A549 (cell line): ENCODE measurements at regions not wholly inside any gene's neighbourhood (a gene's known extent, or its start where the extent isn't known, plus 50 kb on each side); places are given as distances from the start of the nearest gene placed in this dataset.

ENCODE experiments used
- ATAC-seq, 2 experiments: fragments of 200-7000 bp in 1 of 2; fragments of >200 bp in 1 of 2; cut with Nextera tagmentation in 1 of 2; cut with Tn5 transposase in 1 of 2; 3 replicates each; pipeline versions ENCODE4 v1.8.0 to v1.9.1; 2018 to 2020; ENCODE audit warnings: mild to moderate bottlenecking in 1 of 2, moderate library complexity in 1 of 2
- CTCF ChIA-PET: fragments of 300-600 bp; sonication (Branson Sonifier 250); formaldehyde crosslinking; extraction: SDS; loops from one replicate; lab custom pipeline; 2021; ENCODE audit warnings: antibody characterized with exemption, inconsistent platforms; lab: Yijun Ruan, JAX
- POLR2A ChIA-PET: fragments of 350-600 bp; formaldehyde crosslinking; extraction: SDS; loops from one replicate; lab custom pipeline; 2021; ENCODE audit warnings: antibody characterized with exemption, inconsistent platforms; lab: Yijun Ruan, JAX
- DNase-seq, 2 experiments: peaks; one replicate each; pipeline versions ENCODE4 v3.0.0 to v3.0.0-alpha.2; 2011 to 2016; ENCODE audit warnings: low read depth in 1 of 2, low spot score in 1 of 2
- FAIRE-seq: peaks from 2 replicates; lab custom pipeline; 2011; peaks lifted over from hg19 to GRCh38; lab: Jason Lieb, UNC
- H3K27ac ChIP-seq, 2 experiments: fragments of >200 bp; sonication (Bioruptor Twin); formaldehyde crosslinking; 3 replicates each; pipeline ENCODE4 v1.5.1; 2016 to 2017
- H3K4me1 ChIP-seq: fragments of >200 bp; sonication (Bioruptor Twin); formaldehyde crosslinking; 3 replicates; pipeline ENCODE4 v1.6.1; 2016
- H3K4me2 ChIP-seq: fragments of >200 bp; sonication (Bioruptor Twin); formaldehyde crosslinking; 3 replicates; pipeline ENCODE4 v1.6.1; 2016
- H3K4me3 ChIP-seq: fragments of >200 bp; sonication (Bioruptor Twin); formaldehyde crosslinking; 3 replicates; pipeline ENCODE4 v1.5.1; 2016
- H3K9me3 ChIP-seq: fragments of >200 bp; sonication (Bioruptor Twin); formaldehyde crosslinking; 3 replicates; pipeline ENCODE4 v1.6.1; 2016
- ATOH8 ChIP-seq: fragments of 250-450 bp; sonication (Bioruptor Pico); IDR thresholded peaks from 2 replicates; pipeline ENCODE4 v1.5.0; 2020; ENCODE audit warnings: low read depth, mild to moderate bottlenecking, moderate library complexity
- BCL3 ChIP-seq: fragments of >200 bp; sonication (Bioruptor Twin); formaldehyde crosslinking; IDR thresholded peaks from 3 replicates; pipeline ENCODE4 v1.6.1; 2016
- CBX8 ChIP-seq: fragments of 200-600 bp; sonication (generic); IDR thresholded peaks from 2 replicates; pipeline ENCODE4 v1.6.1; 2016
- CTCF ChIP-seq: fragments of >200 bp; sonication (Bioruptor Twin); formaldehyde crosslinking; IDR thresholded peaks from 3 replicates; pipeline ENCODE4 v1.5.1; 2016
- EHMT2 ChIP-seq: fragments of 200-600 bp; sonication (generic); IDR thresholded peaks from 2 replicates; pipeline ENCODE4 v1.6.1; 2016; ENCODE audit warnings: antibody characterized with exemption, low read depth, mild to moderate bottlenecking, moderate library complexity
- FOSL2 ChIP-seq, 2 experiments: fragments of 450-650 bp in 1 of 2; fragments of >200 bp in 1 of 2; sonication (Bioruptor Twin) in 1 of 2; formaldehyde crosslinking; IDR thresholded peaks; 2 replicates each; pipeline versions ENCODE4 v1.5.0 to v1.6.1; 2016 to 2020; ENCODE audit warnings: mild to moderate bottlenecking in 1 of 2, moderate library complexity in 1 of 2
- FOXS1 ChIP-seq: fragments of 250-450 bp; sonication (Bioruptor Pico); IDR thresholded peaks from 2 replicates; pipeline ENCODE4 v1.5.0; 2020; ENCODE audit warnings: mild to moderate bottlenecking, moderate library complexity
- GATA3 ChIP-seq: IDR thresholded peaks from 2 replicates; pipeline ENCODE4 v1.6.1; 2012; ENCODE audit warnings: borderline replicate concordance
- HMGXB4 ChIP-seq: fragments of 250-450 bp; sonication (Bioruptor Pico); IDR thresholded peaks from 2 replicates; pipeline ENCODE4 v1.5.0; 2021; ENCODE audit warnings: mild to moderate bottlenecking, moderate library complexity, borderline replicate concordance
- HOXA7 ChIP-seq: fragments of 250-450 bp; sonication (Bioruptor Pico); IDR thresholded peaks from 2 replicates; pipeline ENCODE4 v1.5.0; 2020; ENCODE audit warnings: mild to moderate bottlenecking, moderate library complexity
- HOXB13 ChIP-seq: fragments of 250-450 bp; sonication (Bioruptor Pico); IDR thresholded peaks from 2 replicates; pipeline ENCODE4 v1.5.0; 2020; ENCODE audit warnings: low read depth, mild to moderate bottlenecking, moderate library complexity
- JUN ChIP-seq, 2 experiments: fragments of >200 bp; sonication (Bioruptor Twin); formaldehyde crosslinking; IDR thresholded peaks; 2 replicates in 1 of 2; 3 replicates in 1 of 2; pipeline ENCODE4 v1.6.1; 2016 to 2017
- KDM1A ChIP-seq: fragments of 200-600 bp; sonication (generic); IDR thresholded peaks from 2 replicates; pipeline ENCODE4 v1.6.1; 2016; ENCODE audit warnings: low read depth, mild to moderate bottlenecking
- MYC ChIP-seq: IDR thresholded peaks from 2 replicates; pipeline ENCODE4 v1.6.1; 2012; ENCODE audit warnings: mild to moderate bottlenecking, inconsistent platforms, low read length, improper control_type of control experiment, borderline replicate concordance
- NPAS2 ChIP-seq: fragments of 250-450 bp; sonication (Bioruptor Pico); IDR thresholded peaks from 2 replicates; pipeline ENCODE4 v1.8.0; 2022; ENCODE audit warnings: mild to moderate bottlenecking, moderate library complexity, borderline replicate concordance
- POLR2AphosphoS2 ChIP-seq: conservative IDR thresholded peaks from 2 replicates; pipeline ENCODE4 v1.6.1; 2012; ENCODE audit warnings: low read length, improper control_type of control experiment, inconsistent platforms
- RAD21 ChIP-seq, 2 experiments: fragments of >200 bp in 1 of 2; sonication (Bioruptor Twin) in 1 of 2; formaldehyde crosslinking in 1 of 2; IDR thresholded peaks in 1 of 2; conservative IDR thresholded peaks in 1 of 2; 2 replicates in 1 of 2; 3 replicates in 1 of 2; pipeline ENCODE4 v1.6.1; 2012 to 2018; ENCODE audit warnings: inconsistent platforms in 1 of 2
- RARB ChIP-seq: fragments of 250-450 bp; sonication (Bioruptor Pico); IDR thresholded peaks from 2 replicates; pipeline ENCODE4 v1.8.0; 2021; ENCODE audit warnings: mild to moderate bottlenecking, moderate library complexity
- RFX5 ChIP-seq: fragments of 450-650 bp; IDR thresholded peaks from 2 replicates; pipeline ENCODE4 v1.7.1; 2014; ENCODE audit warnings: antibody characterized with exemption, mild to moderate bottlenecking, moderate library complexity
- RNF2 ChIP-seq: fragments of 200-600 bp; sonication (generic); IDR thresholded peaks from 2 replicates; pipeline ENCODE4 v1.6.1; 2016; ENCODE audit warnings: low read depth, mild to moderate bottlenecking, antibody characterized with exemption, moderate library complexity, borderline replicate concordance
- SMC3 ChIP-seq: fragments of >200 bp; sonication (Bioruptor Twin); formaldehyde crosslinking; IDR thresholded peaks from 3 replicates; pipeline ENCODE4 v1.6.1; 2018; ENCODE audit warnings: inconsistent platforms
- ZSCAN20 ChIP-seq: fragments of 250-450 bp; sonication (Bioruptor Pico); IDR thresholded peaks from 2 replicates; pipeline ENCODE4 v1.8.0; 2022; ENCODE audit warnings: mild to moderate bottlenecking, moderate library complexity
- WGBS: methylation state at CpG from one replicate; pipeline ENCODE4 v1.1.6; 2017; ENCODE audit errors: missing lambda C conversion rate; 5-methylcytosine and 5-hydroxymethylcytosine counted together

GRCh38 chr20:59412181-59412580 is 111.8 kb downstream of the EDN3 start:
- CTCF ChIA-PET = interaction anchor here (0.8 to 2.5 kb wide), 6 partner anchors 8 to 542 kb away, joined by 3 to 29 read pairs (median 5); no protein-coding TSS in a partner anchor
- Histone ChIP-seq H3K27ac (no peak overlapping the region), H3K4me3 (no peak overlapping the region), H3K4me2 (no peak overlapping the region), H3K4me1 (no peaks in the 10 kb centered on the region), H3K9me3 (no peaks in the 10 kb centered on the region)
- WGBS = 40% methylated on average over 6 of the region's 6 CpGs
- DNase-seq (no peak), FAIRE-seq (no peak), ATAC-seq (no peak)
- no peak for TF ChIP-seq HOXA7
- no peak for TF ChIP-seq HOXB13 (CRISPR knock-in tag)
- no peak for TF ChIP-seq CBX8
- no peak for TF ChIP-seq JUN (IDR thresholded peaks at IDR 0.05)
- no peak for TF ChIP-seq CTCF
- no peak for TF ChIP-seq POLR2AphosphoS2
- no peak for TF ChIP-seq ZSCAN20 (CRISPR knock-in tag)
- no peak for TF ChIP-seq RAD21 (conservative IDR thresholded peaks at IDR 0.05 in 1 of 2, IDR thresholded peaks at IDR 0.05 in 1 of 2)
- no peak for TF ChIP-seq BCL3
- no peak for TF ChIP-seq KDM1A
- no peak for TF ChIP-seq RNF2
- TF ChIP-seq NPAS2 (CRISPR knock-in tag) = no peak
- TF ChIP-seq FOSL2 (IDR thresholded peaks at IDR 0.05) = no peak
- no peak for TF ChIP-seq FOSL2 (CRISPR knock-in tag; IDR thresholded peaks at IDR 0.05)
- TF ChIP-seq MYC = no peak
- no peak for TF ChIP-seq RARB
- no peak for TF ChIP-seq RFX5
- TF ChIP-seq EHMT2 = no peak
- no peak for TF ChIP-seq ATOH8 (CRISPR knock-in tag)
- no peak for TF ChIP-seq FOXS1 (CRISPR knock-in tag)
- POLR2A ChIA-PET = no interaction called here

- ChIA-PET POLR2A (no interaction called here), CTCF (interaction anchor here (0.7 to 2.5 kb wide), 8 partner anchors 9 to 762 kb away, joined by 3 to 29 read pairs (median 4); partner anchors contain the start of gene STX16)
- TF ChIP-seq JUN (IDR thresholded peaks at IDR 0.05) (no peak), HMGXB4 (no peak), GATA3 (no peak), KDM1A (no peak), CTCF (peak; percentile 45), SMC3 (peak; percentile 27; the same call in 1 of the 3 replicates), RARB (no peak), EHMT2 (no peak), RAD21 (conservative IDR thresholded peaks at IDR 0.05 in 1 of 2, IDR thresholded peaks at IDR 0.05 in 1 of 2) (peak; percentile 60 to 62), RFX5 (no peak), HOXB13 (CRISPR knock-in tag) (no peak), FOSL2 (IDR thresholded peaks at IDR 0.05) (no peak), FOSL2 (CRISPR knock-in tag; IDR thresholded peaks at IDR 0.05) (no peak)
- Histone ChIP-seq H3K4me3 (no peak overlapping the region), H3K4me2 (no peak overlapping the region), H3K27ac (no peak overlapping the region), H3K9me3 (no peaks in the 10 kb centered on the region), H3K4me1 (no peaks in the 10 kb centered on the region)
- DNase-seq = peak in 1 of 2 experiments; percentile 31
- FAIRE-seq = no peak
- 40% methylated on average over 6 of the region's 6 CpGs for WGBS
- peak; percentile 56 to 68; a peak in 4 of 6 replicates for ATAC-seq
These were observed 112.5 kb downstream of the EDN3 start for GRCh38 chr20:59412875-59413284.
